H1 (cell line): ENCODE measurements at regions not wholly inside any gene's neighbourhood (a gene's known extent, or its start where the extent isn't known, plus 50 kb on each side); places are given as distances from the start of the nearest gene placed in this dataset.

Experiments used
- BRCA1 ChIP-seq: IDR thresholded peaks from 2 replicates; pipeline ENCODE4 v1.6.1; 2012; ENCODE audit warnings: low read depth, low read length, improper control_type of control experiment
- CBX5 ChIP-seq: fragments of 300-800, 300-1000 bp; sonication (generic); IDR thresholded peaks from 2 replicates; pipeline ENCODE4 v1.7.1; 2016; ENCODE audit warnings: antibody characterized with exemption, low read length, low read depth
- CBX8 ChIP-seq: fragments of 300-800, 300-1000 bp; sonication (generic); IDR thresholded peaks from 2 replicates; pipeline ENCODE4 v1.7.1; 2016; ENCODE audit warnings: low read depth, low read length, borderline replicate concordance
- CEBPB ChIP-seq: IDR thresholded peaks from 2 replicates; pipeline ENCODE4 v1.6.1; 2012; ENCODE audit warnings: low read depth, low read length
- CTCF ChIP-seq, 3 experiments: IDR thresholded peaks; 1 replicate in 2 of 3; 2 replicates in 1 of 3; pipeline versions ENCODE4 v1.5.1 to v1.6.1; 2011; ENCODE audit warnings: low read length in 3 of 3, mild to moderate bottlenecking in 3 of 3, inconsistent platforms in 2 of 3, low read depth in 1 of 3, moderate library complexity in 1 of 3; ENCODE audit not compliant: insufficient read depth in 1 of 3; ENCODE audit errors: control extremely low read depth in 1 of 3
- GTF2F1 ChIP-seq: IDR thresholded peaks from 2 replicates; pipeline ENCODE4 v1.6.1; 2012; ENCODE audit warnings: low read depth, low read length, improper control_type of control experiment, borderline replicate concordance
- HDAC2 ChIP-seq, 2 experiments: fragments of 300-600 bp in 1 of 2; sonication (generic) in 1 of 2; IDR thresholded peaks; 2 replicates each; pipeline ENCODE4 v1.6.1; 2011 to 2012; ENCODE audit warnings: low read depth in 2 of 2, low read length in 2 of 2, mild to moderate bottlenecking in 2 of 2, moderate library complexity in 2 of 2, borderline replicate concordance in 1 of 2, inconsistent platforms in 1 of 2
- JUND ChIP-seq: IDR thresholded peaks from 2 replicates; pipeline ENCODE4 v1.6.1; 2011; ENCODE audit warnings: mild to moderate bottlenecking, improper control_type of control experiment, low read length
- KDM1A ChIP-seq: fragments of 200-600, 300-600 bp; sonication (generic); IDR thresholded peaks from 2 replicates; pipeline ENCODE4 v1.7.1; 2016; ENCODE audit warnings: mild to moderate bottlenecking, low read length, borderline replicate concordance
- KDM4A ChIP-seq: IDR thresholded peaks from one replicate; pipeline ENCODE4 v1.7.1; 2012; ENCODE audit warnings: low read depth, mild to moderate bottlenecking, moderate library complexity, low read length, inconsistent platforms; ENCODE audit not compliant: severe bottlenecking
- KDM5A ChIP-seq: fragments of 200-600 bp; IDR thresholded peaks from 2 replicates; pipeline ENCODE4 v1.7.1; 2012; ENCODE audit warnings: mild to moderate bottlenecking, low read length, inconsistent platforms, mixed read lengths
- NANOG ChIP-seq: IDR thresholded peaks from 2 replicates; pipeline ENCODE4 v1.6.1; 2011; ENCODE audit warnings: low read length, low read depth, mild to moderate bottlenecking, inconsistent platforms; ENCODE audit not compliant: insufficient read depth, poor library complexity, severe bottlenecking
- NRF1 ChIP-seq: IDR thresholded peaks from 2 replicates; pipeline ENCODE4 v1.6.1; 2011; ENCODE audit warnings: mild to moderate bottlenecking, low read depth, low read length, improper control_type of control experiment
- POLR2AphosphoS5 ChIP-seq: IDR thresholded peaks from 2 replicates; pipeline ENCODE4 v1.6.1; 2011; ENCODE audit warnings: low read depth, low read length
- RAD21 ChIP-seq, 2 experiments: IDR thresholded peaks in 1 of 2; conservative IDR thresholded peaks in 1 of 2; 2 replicates each; pipeline ENCODE4 v1.6.1; 2011; ENCODE audit warnings: low read depth in 2 of 2, low read length in 2 of 2, improper control_type of control experiment in 1 of 2, inconsistent platforms in 1 of 2, mild to moderate bottlenecking in 1 of 2, moderate library complexity in 1 of 2
- TBP ChIP-seq: IDR thresholded peaks from 2 replicates; pipeline ENCODE4 v1.6.1; 2011; ENCODE audit warnings: low read depth, low read length, improper control_type of control experiment
- YY1 ChIP-seq: IDR thresholded peaks from 2 replicates; pipeline ENCODE4 v1.6.1; 2011; ENCODE audit warnings: low read depth, mild to moderate bottlenecking, low read length
- ZNF274 ChIP-seq: IDR thresholded peaks from 2 replicates; pipeline ENCODE4 v1.7.0; 2012; ENCODE audit warnings: low read length, borderline replicate concordance; ENCODE audit errors: extremely low read depth
- TF ChIP-seq, protein P1 (sequence below): IDR thresholded peaks from 2 replicates; pipeline ENCODE4 v1.6.1; 2012; ENCODE audit warnings: inconsistent platforms
- TF ChIP-seq, protein P2 (sequence below): IDR thresholded peaks from 2 replicates; pipeline ENCODE4 v1.6.1; 2011; ENCODE audit warnings: low read length, improper control_type of control experiment

GRCh38 chrX:33726281-33727160 lies 405.6 kb downstream of the FAM47A start (continued):
- TF ChIP-seq CTCF (IDR thresholded peaks at IDR 0.05; ENCODE audit: control extremely low read depth in 1 of 3, insufficient read depth in 1 of 3, low read depth in 1 of 3, low read length in 3 of 3) (no peak), POLR2AphosphoS5 (no peak), HDAC2 (IDR thresholded peaks at IDR 0.05; ENCODE audit: borderline replicate concordance in 1 of 2, low read depth in 2 of 2, low read length in 2 of 2) (0 out of 4 replicates have a peak, but pooled peaks of 1 of the 2 experiments have one; percentile 22), ZNF274 (no peak), GTF2F1 (no peak), CEBPB (no peak), YY1 (no peak), CBX5 (no peak), CBX8 (no peak), NRF1 (no peak), JUND (no peak), RAD21 (IDR thresholded peaks at IDR 0.05 in 1 of 2, conservative IDR thresholded peaks at IDR 0.05 in 1 of 2; ENCODE audit: low read depth in 2 of 2, low read length in 2 of 2) (no peak), KDM4A (peak; percentile 35), KDM5A (no peak), KDM1A (no peak), TBP (no peak), BRCA1 (no peak), NANOG (no peak)
- TF ChIP-seq, protein P1, sequence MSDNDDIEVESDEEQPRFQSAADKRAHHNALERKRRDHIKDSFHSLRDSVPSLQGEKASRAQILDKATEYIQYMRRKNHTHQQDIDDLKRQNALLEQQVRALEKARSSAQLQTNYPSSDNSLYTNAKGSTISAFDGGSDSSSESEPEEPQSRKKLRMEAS = peak; percentile 63
- TF ChIP-seq, protein P2, sequence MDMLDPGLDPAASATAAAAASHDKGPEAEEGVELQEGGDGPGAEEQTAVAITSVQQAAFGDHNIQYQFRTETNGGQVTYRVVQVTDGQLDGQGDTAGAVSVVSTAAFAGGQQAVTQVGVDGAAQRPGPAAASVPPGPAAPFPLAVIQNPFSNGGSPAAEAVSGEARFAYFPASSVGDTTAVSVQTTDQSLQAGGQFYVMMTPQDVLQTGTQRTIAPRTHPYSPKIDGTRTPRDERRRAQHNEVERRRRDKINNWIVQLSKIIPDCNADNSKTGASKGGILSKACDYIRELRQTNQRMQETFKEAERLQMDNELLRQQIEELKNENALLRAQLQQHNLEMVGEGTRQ = no peak
